K562 (cell line): ENCODE measurements at regions not wholly inside any gene's neighbourhood (a gene's known extent, or its start where the extent isn't known, plus 50 kb on each side); places are given as distances from the start of the nearest gene placed in this dataset.

ENCODE experiments used
- CHD2 ChIP-seq: IDR thresholded peaks from 2 replicates; pipeline ENCODE4 v1.6.1; 2011; ENCODE audit warnings: low read depth, low read length
- KDM4B ChIP-seq, 2 experiments: fragments of 450-650 bp in 1 of 2; sonication (generic) in 1 of 2; IDR thresholded peaks; 2 replicates each; pipeline ENCODE4 v1.6.1; 2016 to 2017; ENCODE audit warnings: borderline replicate concordance in 2 of 2, antibody characterized with exemption in 1 of 2, low read depth in 1 of 2, mild to moderate bottlenecking in 1 of 2
- MLLT1 ChIP-seq, 2 experiments: fragments of 450-650 bp; IDR thresholded peaks; 2 replicates each; pipeline ENCODE4 v1.6.1; 2016
- POLR2AphosphoS5 ChIP-seq: IDR thresholded peaks from 2 replicates; pipeline ENCODE4 v1.6.1; 2011; ENCODE audit warnings: mild to moderate bottlenecking, low read depth, low read length, moderate library complexity; ENCODE audit not compliant: control insufficient read depth, insufficient read depth
- PURB ChIP-seq: sonication (generic); formaldehyde crosslinking; IDR thresholded peaks from 2 replicates; pipeline ENCODE4 v1.9.0; 2021; ENCODE audit warnings: low read depth, mild to moderate bottlenecking, missing genetic modification reagents
- TCF7 ChIP-seq: sonication (generic); IDR thresholded peaks from 2 replicates; pipeline ENCODE4 v1.6.1; 2016; ENCODE audit warnings: antibody characterized with exemption, borderline replicate concordance
- ZNF232 ChIP-seq: sonication (generic); formaldehyde crosslinking; IDR thresholded peaks from 2 replicates; pipeline ENCODE4 v1.8.0; 2022; ENCODE audit warnings: mild to moderate bottlenecking, missing genetic modification reagents
- TF ChIP-seq, protein P1 (sequence below), 3 experiments: IDR thresholded peaks in 2 of 3; conservative IDR thresholded peaks in 1 of 3; 2 replicates each; pipeline ENCODE4 v1.5.1; 2011 to 2012; ENCODE audit warnings: low read length in 3 of 3, mild to moderate bottlenecking in 3 of 3, control low read depth in 2 of 3, improper control_type of control experiment in 1 of 3, inconsistent platforms in 1 of 3, low read depth in 1 of 3, mixed read lengths in 1 of 3, moderate library complexity in 1 of 3; ENCODE audit not compliant: insufficient read depth in 2 of 3
- TF ChIP-seq, protein P2 (sequence below), 2 experiments: fragments of 450-650 bp in 1 of 2; sonication (generic) in 1 of 2; formaldehyde crosslinking in 1 of 2; IDR thresholded peaks in 1 of 2; conservative IDR thresholded peaks in 1 of 2; 2 replicates each; pipeline versions ENCODE4 v1.6.1 to v1.8.1; 2016 to 2023; ENCODE audit warnings: mild to moderate bottlenecking in 2 of 2, moderate library complexity in 2 of 2, inconsistent platforms in 1 of 2, missing genetic modification reagents in 1 of 2
- TF ChIP-seq, protein P3 (sequence below): sonication (generic); formaldehyde crosslinking; IDR thresholded peaks from 2 replicates; pipeline ENCODE4 v1.8.1; 2023; ENCODE audit warnings: mild to moderate bottlenecking, missing genetic modification reagents

DNA sequence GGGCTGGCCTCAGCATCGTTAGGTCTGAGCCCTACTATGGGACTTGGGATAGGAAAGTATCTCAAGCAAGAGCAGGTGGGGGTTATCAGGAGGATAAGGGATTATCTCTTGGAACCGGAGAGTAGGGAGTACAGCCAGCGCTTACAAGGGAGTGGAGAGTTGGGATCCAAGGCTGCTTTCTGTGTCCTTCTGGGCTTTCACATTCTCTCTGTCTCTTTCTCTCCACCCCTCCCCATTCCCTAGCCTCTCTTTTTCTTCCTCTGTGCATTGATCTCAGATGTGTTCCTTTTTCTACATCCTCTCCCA lies 170.2 kb downstream of the BUD13 start:
- TF ChIP-seq, protein P1, sequence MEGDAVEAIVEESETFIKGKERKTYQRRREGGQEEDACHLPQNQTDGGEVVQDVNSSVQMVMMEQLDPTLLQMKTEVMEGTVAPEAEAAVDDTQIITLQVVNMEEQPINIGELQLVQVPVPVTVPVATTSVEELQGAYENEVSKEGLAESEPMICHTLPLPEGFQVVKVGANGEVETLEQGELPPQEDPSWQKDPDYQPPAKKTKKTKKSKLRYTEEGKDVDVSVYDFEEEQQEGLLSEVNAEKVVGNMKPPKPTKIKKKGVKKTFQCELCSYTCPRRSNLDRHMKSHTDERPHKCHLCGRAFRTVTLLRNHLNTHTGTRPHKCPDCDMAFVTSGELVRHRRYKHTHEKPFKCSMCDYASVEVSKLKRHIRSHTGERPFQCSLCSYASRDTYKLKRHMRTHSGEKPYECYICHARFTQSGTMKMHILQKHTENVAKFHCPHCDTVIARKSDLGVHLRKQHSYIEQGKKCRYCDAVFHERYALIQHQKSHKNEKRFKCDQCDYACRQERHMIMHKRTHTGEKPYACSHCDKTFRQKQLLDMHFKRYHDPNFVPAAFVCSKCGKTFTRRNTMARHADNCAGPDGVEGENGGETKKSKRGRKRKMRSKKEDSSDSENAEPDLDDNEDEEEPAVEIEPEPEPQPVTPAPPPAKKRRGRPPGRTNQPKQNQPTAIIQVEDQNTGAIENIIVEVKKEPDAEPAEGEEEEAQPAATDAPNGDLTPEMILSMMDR (IDR thresholded peaks at IDR 0.05 in 2 of 3, conservative IDR thresholded peaks at IDR 0.05 in 1 of 3; ENCODE audit: insufficient read depth in 2 of 3, low read depth in 1 of 3, low read length in 3 of 3) = no peak
- no peak for TF ChIP-seq ZNF232
- no peak for TF ChIP-seq CHD2
- TF ChIP-seq POLR2AphosphoS5 = no peak
- TF ChIP-seq, protein P2, sequence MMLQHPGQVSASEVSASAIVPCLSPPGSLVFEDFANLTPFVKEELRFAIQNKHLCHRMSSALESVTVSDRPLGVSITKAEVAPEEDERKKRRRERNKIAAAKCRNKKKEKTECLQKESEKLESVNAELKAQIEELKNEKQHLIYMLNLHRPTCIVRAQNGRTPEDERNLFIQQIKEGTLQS (IDR thresholded peaks at IDR 0.05) = no peak
- TF ChIP-seq, protein P2 (CRISPR knock-in tag; conservative IDR thresholded peaks at IDR 0.05) = no peak
- TF ChIP-seq, protein P3, sequence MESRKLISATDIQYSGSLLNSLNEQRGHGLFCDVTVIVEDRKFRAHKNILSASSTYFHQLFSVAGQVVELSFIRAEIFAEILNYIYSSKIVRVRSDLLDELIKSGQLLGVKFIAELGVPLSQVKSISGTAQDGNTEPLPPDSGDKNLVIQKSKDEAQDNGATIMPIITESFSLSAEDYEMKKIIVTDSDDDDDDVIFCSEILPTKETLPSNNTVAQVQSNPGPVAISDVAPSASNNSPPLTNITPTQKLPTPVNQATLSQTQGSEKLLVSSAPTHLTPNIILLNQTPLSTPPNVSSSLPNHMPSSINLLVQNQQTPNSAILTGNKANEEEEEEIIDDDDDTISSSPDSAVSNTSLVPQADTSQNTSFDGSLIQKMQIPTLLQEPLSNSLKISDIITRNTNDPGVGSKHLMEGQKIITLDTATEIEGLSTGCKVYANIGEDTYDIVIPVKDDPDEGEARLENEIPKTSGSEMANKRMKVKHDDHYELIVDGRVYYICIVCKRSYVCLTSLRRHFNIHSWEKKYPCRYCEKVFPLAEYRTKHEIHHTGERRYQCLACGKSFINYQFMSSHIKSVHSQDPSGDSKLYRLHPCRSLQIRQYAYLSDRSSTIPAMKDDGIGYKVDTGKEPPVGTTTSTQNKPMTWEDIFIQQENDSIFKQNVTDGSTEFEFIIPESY (CRISPR knock-in tag) = no peak
- TF ChIP-seq TCF7 = no peak
- no peak for TF ChIP-seq KDM4B (IDR thresholded peaks at IDR 0.05; ENCODE audit: borderline replicate concordance in 2 of 2, low read depth in 1 of 2)
- TF ChIP-seq PURB (CRISPR knock-in tag) = no peak
- TF ChIP-seq MLLT1 (IDR thresholded peaks at IDR 0.05) = no peak
